HepG2 (cell line): ENCODE measurements at regions not wholly inside any gene's neighbourhood (a gene's known extent, or its start where the extent isn't known, plus 50 kb on each side); places are given as distances from the start of the nearest gene placed in this dataset.

Experiments
- ATAC-seq: fragments of 200-7000 bp; cut with Tn5 transposase; 3 replicates; pipeline ENCODE4 v1.9.1; 2020; ENCODE audit warnings: mild to moderate bottlenecking, moderate library complexity
- BruUV-seq: library from RNA; stranded (reverse); fragments of 400-500 nt; replicated peaks from 2 replicates; lab custom pipeline; 2021; lab: Mats Ljungman, UMichigan
- CTCF ChIA-PET: fragments of 300-600 bp; formaldehyde crosslinking; extraction: SDS; loops from one replicate; lab custom pipeline; 2021; ENCODE audit warnings: low total read pairs, inconsistent platforms, low intra/inter-chr PET ratio; lab: Yijun Ruan, JAX
- POLR2A ChIA-PET: fragments of 350-600 bp; sonication (Branson Sonifier 250); formaldehyde crosslinking; loops from one replicate; lab custom pipeline; 2020; ENCODE audit warnings: antibody characterized with exemption, inconsistent platforms; lab: Yijun Ruan, JAX
- DNase-seq: peaks from one replicate; pipeline ENCODE4 v3.0.0-alpha.2; 2015; ENCODE audit warnings: low spot score
- FAIRE-seq: peaks from 3 replicates; lab custom pipeline; 2011; peaks lifted over from hg19 to GRCh38; lab: Jason Lieb, UNC
- H2AFZ ChIP-seq: one replicate; pipeline ENCODE4 v1.6.1; 2011; ENCODE audit warnings: low read length, inconsistent platforms
- H3K27ac ChIP-seq: fragments of 300-600 bp; 3 replicates; pipeline ENCODE4 v1.8.0; 2011; ENCODE audit warnings: mixed run types, mild to moderate bottlenecking, mixed read lengths, low read length, inconsistent platforms; ENCODE audit not compliant: insufficient read depth; ENCODE audit errors: extremely low read length
- H3K27me3 ChIP-seq, 2 experiments: fragments of 200-600 bp in 1 of 2; 2 replicates in 1 of 2; 3 replicates in 1 of 2; pipeline versions ENCODE4 v1.6.0 to v1.8.0; 2011; ENCODE audit warnings: low read length in 2 of 2, mild to moderate bottlenecking in 2 of 2, moderate library complexity in 2 of 2, inconsistent platforms in 1 of 2; ENCODE audit not compliant: insufficient read depth in 2 of 2, control insufficient read depth in 1 of 2
- H3K36me3 ChIP-seq, 2 experiments: fragments of 200-600 bp in 1 of 2; replicated peaks in 1 of 2; 2 replicates in 1 of 2; 3 replicates in 1 of 2; pipeline versions ENCODE4 v1.5.1 to v1.8.0; 2011; ENCODE audit warnings: low read length in 2 of 2, inconsistent platforms in 1 of 2; ENCODE audit not compliant: insufficient read depth in 2 of 2, control insufficient read depth in 1 of 2
- H3K4me1 ChIP-seq: 2 replicates; pipeline ENCODE4 v1.5.1; 2012; ENCODE audit warnings: low read length, inconsistent platforms; ENCODE audit not compliant: insufficient read depth
- H3K4me2 ChIP-seq: 2 replicates; pipeline ENCODE4 v1.6.0; 2011; ENCODE audit warnings: low read depth, low read length, inconsistent platforms
- H3K4me3 ChIP-seq, 3 experiments: fragments of 200-600 bp in 1 of 3; sonication (generic), shearing (Covaris generic) in 1 of 3; replicated peaks in 1 of 3; 2 replicates each; pipeline ENCODE4 v1.5.1; 2011 to 2016; ENCODE audit warnings: low read length in 3 of 3, inconsistent platforms in 2 of 3, low read depth in 2 of 3, mild to moderate bottlenecking in 2 of 3, control low read depth in 1 of 3, mixed read lengths in 1 of 3; ENCODE audit not compliant: insufficient read depth in 1 of 3
- H3K79me2 ChIP-seq: one replicate; pipeline ENCODE4 v1.6.1; 2011; ENCODE audit warnings: low read length, inconsistent platforms; ENCODE audit not compliant: insufficient read depth
- H3K9ac ChIP-seq: 2 replicates; pipeline ENCODE4 v1.6.0; 2011; ENCODE audit warnings: mild to moderate bottlenecking, low read depth, low read length, inconsistent platforms; ENCODE audit not compliant: insufficient read depth
- H3K9me3 ChIP-seq: 2 replicates; pipeline ENCODE4 v1.5.1; 2012; ENCODE audit warnings: mild to moderate bottlenecking, low read length
- H4K20me1 ChIP-seq: 2 replicates; pipeline ENCODE4 v1.6.0; 2011; ENCODE audit warnings: inconsistent platforms, mild to moderate bottlenecking, low read length, moderate library complexity; ENCODE audit not compliant: insufficient read depth
- CREM ChIP-seq, 2 experiments: sonication (generic) in 1 of 2; formaldehyde crosslinking in 1 of 2; IDR thresholded peaks; 2 replicates each; pipeline versions ENCODE4 v1.4.0 to v1.6.1; 2016 to 2020; ENCODE audit warnings: antibody characterized with exemption in 1 of 2, mild to moderate bottlenecking in 1 of 2, missing genetic modification reagents in 1 of 2
- ELK4 ChIP-seq: sonication (generic); formaldehyde crosslinking; IDR thresholded peaks from 2 replicates; pipeline ENCODE4 v1.9.0; 2021; ENCODE audit warnings: missing genetic modification reagents, borderline replicate concordance
- MEF2D ChIP-seq: sonication (generic); formaldehyde crosslinking; IDR thresholded peaks from 2 replicates; pipeline ENCODE4 v1.5.1; 2020; ENCODE audit warnings: mild to moderate bottlenecking, missing genetic modification reagents
- MLX ChIP-seq: IDR thresholded peaks from 2 replicates; pipeline ENCODE4 v1.6.1; 2016
- SIN3B ChIP-seq: fragments of 150-350 bp; IDR thresholded peaks from 2 replicates; pipeline ENCODE4 v1.6.1; 2014; ENCODE audit warnings: low read length
- ZBTB4 ChIP-seq: sonication (generic); formaldehyde crosslinking; IDR thresholded peaks from 2 replicates; pipeline ENCODE4 v1.4.0; 2020; ENCODE audit warnings: missing genetic modification reagents, mild to moderate bottlenecking, borderline replicate concordance
- ZFP41 ChIP-seq: sonication (generic); formaldehyde crosslinking; IDR thresholded peaks from 2 replicates; pipeline ENCODE4 v1.4.0; 2020; ENCODE audit warnings: mild to moderate bottlenecking, missing genetic modification reagents, borderline replicate concordance
- ZKSCAN1 ChIP-seq: fragments of 150-350 bp; IDR thresholded peaks from 2 replicates; pipeline ENCODE4 v1.6.1; 2014; ENCODE audit warnings: low read length
- ZNF143 ChIP-seq: sonication (generic); formaldehyde crosslinking; IDR thresholded peaks from 2 replicates; pipeline ENCODE4 v1.4.0; 2020; ENCODE audit warnings: missing genetic modification reagents
- ZNF432 ChIP-seq: sonication (generic); formaldehyde crosslinking; IDR thresholded peaks from 2 replicates; pipeline ENCODE4 v1.5.0; 2020; ENCODE audit warnings: missing genetic modification reagents, mild to moderate bottlenecking, borderline replicate concordance
- ZNF496 ChIP-seq: sonication (generic); formaldehyde crosslinking; IDR thresholded peaks from 2 replicates; pipeline ENCODE4 v1.8.1; 2023; ENCODE audit warnings: mild to moderate bottlenecking, moderate library complexity, missing genetic modification reagents; ENCODE audit not compliant: insufficient replicate concordance
- ZNF501 ChIP-seq: sonication (generic); formaldehyde crosslinking; IDR thresholded peaks from 2 replicates; pipeline ENCODE4 v1.5.1; 2020; ENCODE audit warnings: mild to moderate bottlenecking, moderate library complexity, missing genetic modification reagents
- ZNF543 ChIP-seq: sonication (generic); formaldehyde crosslinking; IDR thresholded peaks from 2 replicates; pipeline ENCODE4 v1.4.0; 2020; ENCODE audit warnings: mild to moderate bottlenecking, missing genetic modification reagents
- ZNF747 ChIP-seq: sonication (generic); formaldehyde crosslinking; IDR thresholded peaks from 2 replicates; pipeline ENCODE4 v1.8.1; 2023; ENCODE audit warnings: missing genetic modification reagents, mild to moderate bottlenecking, borderline replicate concordance
- ZNF883 ChIP-seq: sonication (generic); formaldehyde crosslinking; IDR thresholded peaks from 2 replicates; pipeline ENCODE4 v1.5.1; 2020; ENCODE audit warnings: mild to moderate bottlenecking, missing genetic modification reagents; ENCODE audit errors: not compliant biosample characterization
- WGBS: methylation state at CpG from one replicate; pipeline ENCODE4 v1.1.6; 2017; ENCODE audit warnings: low lambda C conversion rate; 5-methylcytosine and 5-hydroxymethylcytosine counted together
- in situ Hi-C: cut with HindIII; loops from 2 replicates; pipeline ENCODE4 v1.10.0; 2017; ENCODE audit warnings: low pct_unique_long_range_greater_than_20kb; ENCODE audit not compliant: extremely low pct_ligation_motif_present
- intact Hi-C: fragments of 100-400 bp; cut with micrococcal nuclease; formaldehyde crosslinking; loops from one replicate; pipeline ENCODE4 v1.10.0; 2022; ENCODE audit not compliant: unreplicated experiment

GRCh38 chr5:98664736-98665135 is 108.7 kb upstream of the RGMB start:
- CTCF ChIA-PET, result no interaction called here
- ATAC-seq (no peak), FAIRE-seq (no peak), DNase-seq (no peak)
- Histone ChIP-seq H2AFZ (no peak overlapping the region), H3K36me3 (no peaks in the 10 kb centered on the region), H3K79me2 (no peaks in the 10 kb centered on the region), H3K4me3 (no peak overlapping the region), H4K20me1 (no peaks in the 10 kb centered on the region), H3K27me3 (no peaks in the 10 kb centered on the region), H3K4me1 (no peaks in the 10 kb centered on the region), H3K9ac (no peak overlapping the region), H3K9me3 (no peaks in the 10 kb centered on the region; the same call in none of the 2 replicates), H3K27ac (no peak overlapping the region), H3K4me2 (no peak overlapping the region)
- TF ChIP-seq ZNF143 (CRISPR knock-in tag) (no peak), ZNF543 (CRISPR knock-in tag) (no peak)
- POLR2A ChIA-PET, result no interaction called here
- intact Hi-C loops, result no loop called here
- BruUV-seq, result no TSS peak
- 7% methylated on average over 3 of the region's 4 CpGs for WGBS
- in situ Hi-C loops, result no loop called here

GRCh38 chr5:98679963-98680362 is 93.5 kb upstream of the RGMB start:
- ChIA-PET POLR2A (no interaction called here), CTCF (no interaction called here)
- Histone ChIP-seq H3K4me3 (no peak overlapping the region), H3K79me2 (no peaks in the 10 kb centered on the region), H3K4me2 (no peak overlapping the region), H3K36me3 (no peaks in the 10 kb centered on the region), H3K27ac (no peak overlapping the region), H2AFZ (no peak overlapping the region), H3K9ac (no peak overlapping the region), H3K4me1 (no peaks in the 10 kb centered on the region), H4K20me1 (no peaks in the 10 kb centered on the region), H3K9me3 (no peaks in the 10 kb centered on the region; the same call in 1 of the 2 replicates), H3K27me3 (no peaks in the 10 kb centered on the region)
- in situ Hi-C loops, result no loop called here
- no peak for ATAC-seq
- FAIRE-seq, result no peak
- BruUV-seq, result no TSS peak
- intact Hi-C loops, result no loop called here
- no peak for DNase-seq
- WGBS, result 4% methylated on average over 4 of the region's 4 CpGs
- TF ChIP-seq ZNF496 (CRISPR knock-in tag), result no peak
- TF ChIP-seq ZNF501 (CRISPR knock-in tag), result no peak
- no peak for TF ChIP-seq CREM (IDR thresholded peaks at IDR 0.05)
- TF ChIP-seq CREM (CRISPR knock-in tag; IDR thresholded peaks at IDR 0.05), result no peak
- TF ChIP-seq ZBTB4, result no peak
- TF ChIP-seq MEF2D, result no peak
- no peak for TF ChIP-seq ZNF883 (CRISPR knock-in tag)
- TF ChIP-seq ZNF432 (CRISPR knock-in tag), result no peak
- no peak for TF ChIP-seq ELK4
- TF ChIP-seq ZNF747 (CRISPR knock-in tag), result no peak
- TF ChIP-seq ZKSCAN1, result no peak
- TF ChIP-seq MLX (CRISPR knock-in tag), result no peak
- no peak for TF ChIP-seq ZFP41 (CRISPR knock-in tag)
- TF ChIP-seq SIN3B, result no peak
